Stimulated activated CD4-positive, alpha-beta T cell treated with anti-CD3 and anti-CD28 coated beads, Interleukin-12 subunit alpha, Interleukin-12 subunit beta, amount 100 ng/mL, for 48 hours (primary cell): ENCODE measurements at regions not wholly inside any gene's neighbourhood (a gene's known extent, or its start where the extent isn't known, plus 50 kb on each side); places are given as distances from the start of the nearest gene placed in this dataset.
"Not testable (repeated sequence)": the region's sequence is repeated elsewhere in the genome, so short reads cannot be mapped to it uniquely, and the experiment has no call there.

Experiments used
- DNase-seq, 3 donors: peaks; one replicate each; pipeline ENCODE4 v3.0.0-alpha.2; 2020; ENCODE audit warnings: low read depth in 2 of 3, low spot score in 1 of 3

DNA sequence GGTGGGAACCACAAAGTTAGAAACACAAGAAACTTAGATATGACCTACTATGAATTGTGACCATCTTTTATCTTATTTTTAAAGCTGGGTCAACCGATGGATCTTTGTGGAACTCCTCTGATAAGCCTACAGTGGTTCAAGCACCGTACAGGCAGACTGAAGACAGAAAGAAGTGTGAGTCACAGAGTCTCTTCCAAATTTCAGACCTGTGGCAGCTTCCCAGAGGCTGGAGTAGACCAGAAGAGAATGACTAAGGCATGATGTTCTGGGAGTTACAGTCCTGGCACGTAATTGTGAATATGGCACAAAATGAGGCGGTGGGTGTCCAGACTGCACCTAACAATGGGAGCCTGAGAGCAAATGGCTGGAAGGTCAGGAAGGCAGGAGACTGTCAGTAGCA lies 70.0 kb downstream of the LMO4 start:
- no peak for DNase-seq

- DNase-seq = no peak
These were observed 70.6 kb downstream of the LMO4 start for GRCh38 chr1:87399264-87399663.

- DNase-seq = no peak
These were observed 71.0 kb downstream of the LMO4 start for GRCh38 chr1:87399701-87400100.

- no peak for DNase-seq
These were observed 72.1 kb downstream of the LMO4 start for GRCh38 chr1:87400813-87401212.

DNA sequence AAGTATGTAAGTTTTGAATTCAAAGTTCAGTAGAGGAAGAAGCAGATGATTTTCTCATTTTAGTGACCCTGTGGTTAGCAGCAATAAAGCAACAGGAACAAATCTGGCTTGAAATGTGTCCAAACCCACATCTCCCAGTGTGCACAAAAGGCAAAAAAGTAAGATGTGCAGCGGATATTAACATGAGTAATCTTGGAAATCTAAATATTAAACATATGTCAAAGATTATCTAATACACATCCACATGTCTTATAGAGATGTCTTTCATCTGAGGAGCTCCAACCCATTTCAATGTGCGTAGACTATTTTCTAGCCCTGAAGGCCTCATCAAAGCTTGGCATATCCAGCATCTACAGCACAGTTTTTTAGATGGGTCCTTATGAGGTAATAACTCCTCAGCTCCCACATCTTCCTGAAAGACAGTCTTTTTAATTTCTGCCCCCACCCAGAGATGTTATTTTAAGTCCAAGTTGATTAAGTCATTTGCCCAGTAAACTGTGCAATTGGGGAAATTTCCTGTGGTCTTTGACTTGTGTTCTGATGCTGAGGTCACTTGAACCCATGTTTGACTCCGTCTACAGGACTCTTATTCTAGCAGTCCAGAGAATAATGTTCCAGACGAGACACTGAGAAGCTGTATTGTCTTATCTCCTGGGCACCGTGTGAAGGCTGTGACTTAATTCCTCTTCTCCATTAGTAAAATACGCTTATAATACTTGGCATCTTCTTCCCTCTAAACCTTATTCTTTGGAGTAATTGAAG lies 73.7 kb downstream of the LMO4 start:
- no peak for DNase-seq

DNA sequence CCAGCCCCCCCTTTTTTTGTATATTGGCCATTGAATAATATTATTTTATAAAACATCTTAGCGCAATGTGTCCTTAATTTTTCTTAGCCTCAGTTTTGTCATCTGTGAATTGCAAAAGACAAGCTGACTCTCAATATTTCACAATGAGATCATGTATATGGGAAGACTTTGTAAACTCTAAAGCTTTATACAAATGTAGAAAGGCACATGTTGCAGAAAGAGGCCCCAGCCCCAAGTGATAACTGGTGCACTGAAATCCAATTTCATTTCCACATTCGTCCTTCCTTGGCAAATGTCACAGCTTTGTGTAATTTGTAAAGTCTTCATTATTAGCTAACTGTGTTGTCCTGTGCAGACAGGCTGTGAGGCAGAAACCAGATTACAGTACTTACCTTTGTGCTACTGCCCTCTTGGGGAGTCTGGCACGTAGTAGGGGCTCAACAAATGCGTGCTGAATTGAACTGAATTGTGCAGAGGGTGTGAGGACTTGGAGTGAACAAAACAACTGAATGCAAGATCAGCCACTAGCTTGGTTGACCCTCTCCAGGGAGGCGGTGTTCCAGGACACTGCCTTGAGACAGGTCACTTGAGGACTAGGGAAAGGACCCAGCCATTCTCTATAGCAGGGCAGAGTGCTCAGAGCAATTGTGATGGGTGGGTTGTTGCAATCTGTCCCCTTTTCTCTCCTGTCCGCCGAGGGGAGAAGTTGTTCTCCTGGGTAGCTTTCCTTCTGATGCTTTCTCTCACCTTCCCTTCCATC lies 74.6 kb downstream of the LMO4 start:
- DNase-seq = no peak

DNA sequence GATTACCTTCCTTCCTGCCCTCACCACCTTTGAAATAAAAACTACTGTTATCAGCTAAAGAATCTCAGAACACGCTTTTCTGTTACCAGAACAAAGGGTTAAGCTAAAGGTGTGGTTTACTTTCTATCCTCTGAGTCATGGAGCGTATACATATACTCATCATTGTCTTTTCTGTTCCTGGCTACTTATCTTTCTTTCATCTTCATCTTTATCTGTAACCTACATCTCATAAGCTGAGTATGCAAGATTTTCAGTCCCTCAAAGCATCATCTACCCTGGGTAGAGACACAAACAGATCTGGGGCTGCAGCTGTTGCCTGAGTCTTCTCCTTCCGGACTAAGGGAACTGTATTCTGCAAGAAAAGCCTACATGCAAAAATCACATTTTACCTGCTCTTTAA lies 75.6 kb downstream of the LMO4 start:
- no peak for DNase-seq

DNA sequence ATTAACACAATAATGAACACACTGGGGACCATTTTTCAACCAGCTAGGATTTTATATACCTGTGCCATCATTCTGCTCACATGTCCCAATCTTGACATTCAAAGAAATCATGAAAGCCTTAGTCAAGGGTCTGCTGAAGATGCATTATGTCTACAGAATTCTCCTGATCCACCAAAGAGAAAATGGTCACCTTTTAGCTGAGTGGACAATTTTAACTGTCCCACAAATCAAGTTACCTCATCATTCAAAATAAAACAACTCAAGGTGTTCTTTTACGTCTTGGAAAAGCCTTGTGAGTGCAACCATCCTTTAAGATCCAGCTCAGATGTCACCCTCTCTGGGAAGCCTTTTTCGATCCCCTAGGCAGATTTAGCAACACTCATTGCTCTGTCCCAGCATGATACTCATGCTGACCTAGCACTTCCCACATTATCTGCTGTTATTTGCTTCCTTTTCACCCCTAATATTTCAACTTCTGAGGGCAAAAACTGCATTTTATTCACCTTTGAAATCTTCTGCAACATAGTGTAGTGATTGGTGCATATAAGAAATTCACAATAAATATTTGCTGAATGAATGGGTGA lies 80.1 kb downstream of the LMO4 start:
- no peak for DNase-seq

GRCh38 chr1:87410776-87411480 lies 82.2 kb downstream of the LMO4 start:
- no peak for DNase-seq

- not testable (repeated sequence) for DNase-seq
These were observed 85.2 kb downstream of the LMO4 start for GRCh38 chr1:87413846-87414245.

DNA sequence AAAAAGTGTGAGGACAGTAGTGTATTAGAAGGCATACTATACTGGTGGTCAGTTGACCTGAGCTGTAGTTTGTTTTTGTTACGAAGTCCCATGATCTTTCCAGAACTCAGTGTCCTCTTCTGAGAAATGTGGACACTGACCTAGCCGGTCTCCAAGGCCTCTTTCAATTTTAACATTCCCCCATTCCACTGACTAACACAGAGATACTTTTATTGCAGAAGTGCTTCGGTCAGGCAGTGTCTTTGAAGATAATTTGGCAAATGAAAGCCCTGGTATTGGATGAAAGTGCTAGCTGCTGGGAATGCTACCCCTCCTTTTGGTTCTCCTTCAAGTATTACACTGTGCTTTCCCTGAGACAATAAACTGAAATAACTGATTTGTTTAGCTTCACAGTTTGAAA lies 89.4 kb downstream of the LMO4 start:
- DNase-seq = no peak

DNA sequence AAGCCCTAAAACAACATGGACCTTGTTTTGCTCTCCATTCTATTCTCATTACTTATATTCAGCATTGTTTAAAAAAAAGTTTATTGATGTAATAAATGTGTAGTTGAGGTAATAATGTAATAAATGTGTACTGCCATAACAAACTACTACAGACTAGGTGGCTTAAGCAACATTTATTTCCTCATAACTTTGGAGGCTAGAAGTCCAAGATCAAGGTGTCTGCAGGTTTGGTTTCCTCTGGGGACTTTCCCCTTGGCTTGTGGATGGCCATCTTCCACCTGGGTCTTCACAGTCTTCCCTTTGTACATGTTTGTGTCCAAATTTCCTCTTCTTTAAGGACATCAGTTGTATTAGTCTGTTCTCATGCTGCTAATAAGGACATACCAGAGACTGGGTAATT lies 93.1 kb downstream of the LMO4 start:
- DNase-seq = no peak

DNA sequence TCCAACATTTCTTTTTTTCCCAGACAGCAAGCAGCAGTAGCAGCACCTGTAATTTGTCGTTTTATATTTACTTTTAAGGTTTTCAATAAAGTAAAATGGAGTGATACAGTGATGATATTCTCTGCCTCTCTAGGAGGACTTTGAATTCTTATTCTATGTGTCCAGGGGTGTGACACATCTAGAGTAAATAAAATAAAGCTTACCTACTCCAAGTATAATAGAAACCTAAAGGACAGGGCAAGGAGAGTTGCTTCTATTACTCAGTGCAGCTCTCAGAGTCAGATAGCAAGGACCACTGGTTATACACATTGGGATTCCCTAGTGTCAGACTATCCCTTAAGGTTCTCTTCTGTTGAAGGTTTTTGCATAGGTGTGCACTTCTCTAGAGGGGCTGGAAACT lies 95.9 kb downstream of the LMO4 start:
- DNase-seq = no peak

GRCh38 chr1:87426463-87427249 lies 98.0 kb downstream of the LMO4 start:
- no peak for DNase-seq

GRCh38 chr1:87428367-87428766 lies 99.7 kb downstream of the LMO4 start:
- DNase-seq = no peak

DNA sequence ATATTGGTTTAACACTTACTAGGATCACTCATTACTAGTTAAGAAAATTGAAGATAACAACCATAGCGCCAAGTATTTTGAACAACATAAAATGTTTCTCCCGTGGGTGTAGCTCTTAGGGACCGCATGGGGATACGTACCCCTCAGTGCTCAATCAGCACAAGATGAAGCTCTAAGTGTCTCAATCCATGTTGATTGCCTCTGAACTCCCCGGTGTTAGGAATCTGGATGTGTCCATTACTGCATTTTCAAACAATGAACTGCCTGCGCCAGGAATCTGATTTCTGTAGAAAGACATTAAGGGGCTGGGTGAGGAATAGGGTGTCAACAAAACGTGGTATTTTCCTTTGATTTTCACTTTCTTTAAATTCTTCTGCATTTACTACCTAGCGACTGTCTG lies 100.2 kb downstream of the LMO4 start:
- no peak for DNase-seq

- DNase-seq = no peak
These were observed 104.0 kb downstream of the LMO4 start for GRCh38 chr1:87432685-87433084.

DNA sequence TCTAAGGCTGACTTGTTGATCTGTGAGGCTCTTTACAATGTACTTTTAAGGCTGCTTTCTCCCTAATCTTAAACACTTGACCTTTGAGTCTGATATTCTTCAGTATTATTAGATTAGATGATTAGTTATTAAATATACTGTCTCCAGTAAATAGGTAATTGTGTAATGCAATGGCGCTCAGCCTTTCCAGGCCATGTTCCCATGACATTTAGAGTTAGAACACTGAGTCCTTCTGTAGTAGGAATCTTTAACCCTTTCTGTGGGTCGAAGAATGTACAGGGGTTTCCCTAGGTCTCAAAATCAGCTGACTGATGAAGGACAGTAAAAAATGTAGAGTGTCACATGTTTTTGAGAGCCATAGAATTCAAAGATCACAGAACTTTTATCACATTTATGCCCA lies 104.4 kb downstream of the LMO4 start:
- not testable (repeated sequence) for DNase-seq

- no peak for DNase-seq
These were observed 106.8 kb downstream of the LMO4 start for GRCh38 chr1:87435484-87435883.

DNA sequence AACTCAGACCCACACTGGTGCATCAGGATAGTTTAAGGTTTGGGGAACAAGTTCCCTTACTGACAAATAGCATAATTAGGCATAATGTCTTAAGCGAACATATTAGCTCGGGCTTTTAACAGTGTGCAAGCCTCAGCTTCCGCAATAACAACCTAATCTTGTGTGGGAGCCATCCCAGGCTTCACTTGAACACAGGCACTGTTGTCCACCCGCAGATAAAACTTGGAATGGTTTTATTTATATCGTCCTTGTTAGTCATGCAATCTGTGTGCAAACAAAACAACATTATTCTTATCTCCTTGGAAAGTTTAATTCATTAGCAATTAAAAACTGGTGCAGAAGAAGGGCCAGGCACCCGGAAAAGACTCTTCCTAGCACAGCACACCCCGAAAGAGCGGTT lies 107.4 kb downstream of the LMO4 start:
- not testable (repeated sequence) for DNase-seq

GRCh38 chr1:87436534-87436933 lies 107.9 kb downstream of the LMO4 start:
- no peak for DNase-seq
